ENCODE measurements at regions not wholly inside any gene's neighbourhood (a gene's known extent, or its start where the extent isn't known, plus 50 kb on each side); places are given as distances from the start of the nearest gene placed in this dataset.

- no peak for ATAC-seq (replicated peaks in 6 of 8)
- Histone ChIP-seq H3K4me3 (no peak overlapping the region), H3K27ac (no peak overlapping the region), H3K4me1 (replicated peaks in 1 of 2) (no peaks in the 10 kb centered on the region)
- WGBS, 10 experiments: 8 to 99% (median 76%) methylated on average over 1 to 5 of the region's 5 CpGs; no CpG with 5 or more reads in 2 of the 10 experiments
- in situ Hi-C loops (cut with MboI; ENCODE audit: low pct_unique_long_range_greater_than_20kb in 2 of 9, low sequenced_read_pairs in 9 of 9, unreplicated experiment in 9 of 9): no loop called here
These were observed 96.3 kb downstream of the SOX2 start for GRCh38 chr3:181808053-181808452.

GRCh38 chr3:181823716-181824115, 112.0 kb downstream of the SOX2 start:
- Histone ChIP-seq H3K27ac (no peak overlapping the region), H3K4me1 (replicated peaks in 1 of 2) (peaks cover 0 to 3% of the 10 kb centered on the region in 2 donors), H3K4me3 (no peak overlapping the region)
- in situ Hi-C loops (cut with MboI; ENCODE audit: low pct_unique_long_range_greater_than_20kb in 2 of 9, low sequenced_read_pairs in 9 of 9, unreplicated experiment in 9 of 9): no loop called here
- ATAC-seq (replicated peaks in 6 of 8): no peak
- WGBS, 10 experiments: 0 to 100% (median 80%) methylated on average over 1 to 4 of the region's 4 CpGs; no CpG with 5 or more reads in 1 of the 10 experiments

GRCh38 chr3:181824961-181825360, 113.2 kb downstream of the SOX2 start:
- ATAC-seq (replicated peaks in 6 of 8): peak in 3 of 8 experiments; percentile 41 to 83 (median 78)

GRCh38 chr3:181839039-181839915, 127.6 kb downstream of the SOX2 start:
- peak in 1 of 8 experiments; percentile 47 for ATAC-seq (replicated peaks in 6 of 8)
- peaks cover 0 to 3% of the 10 kb centered on the region in 2 donors for H3K4me1 ChIP-seq (replicated peaks in 1 of 2)
- in situ Hi-C loops (cut with MboI; ENCODE audit: low pct_unique_long_range_greater_than_20kb in 2 of 9, low sequenced_read_pairs in 9 of 9, unreplicated experiment in 9 of 9): no loop called here
- no peak overlapping the region for H3K4me3 ChIP-seq
- no peak overlapping the region for H3K27ac ChIP-seq
- WGBS, 10 experiments: 0 to 91% (median 78%) methylated on average over 2 to 16 of the region's 17 CpGs

More at GRCh38 chr3:181824961-181825360, 113.2 kb downstream of the SOX2 start:
- 7 to 80% (median 54%) methylated on average over 1 to 10 of the region's 10 CpGs; no CpG with 5 or more reads in 2 of the 10 experiments for WGBS, 10 experiments
- in situ Hi-C loops (cut with MboI; ENCODE audit: low pct_unique_long_range_greater_than_20kb in 2 of 9, low sequenced_read_pairs in 9 of 9, unreplicated experiment in 9 of 9): no loop called here
- Histone ChIP-seq H3K4me3 (no peak overlapping the region), H3K4me1 (replicated peaks in 1 of 2) (peaks cover 0 to 3% of the 10 kb centered on the region in 2 donors), H3K27ac (no peak overlapping the region)

DNA sequence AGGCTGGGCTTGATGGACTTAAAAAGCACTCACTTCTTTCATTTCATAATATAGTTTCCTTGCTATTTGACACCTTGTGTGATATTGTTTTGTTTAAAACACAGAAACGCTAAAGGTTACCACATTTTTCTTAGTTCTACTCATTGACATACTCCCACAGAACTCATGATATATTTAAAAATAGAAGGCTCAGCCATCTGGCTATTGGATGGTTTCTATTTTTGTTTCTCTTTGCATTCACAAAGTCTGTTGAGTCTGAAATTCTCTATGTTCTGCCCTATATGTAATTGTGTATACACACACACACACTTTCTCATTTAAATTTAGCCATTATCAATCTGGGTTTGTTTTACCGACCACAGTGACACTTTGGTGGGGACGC, 128.2 kb downstream of the SOX2 start:
- ATAC-seq (replicated peaks in 6 of 8): no peak
- H3K27ac ChIP-seq: no peak overlapping the region
- WGBS, 10 experiments: 33 to 100% (median 85%) methylated on average over 1 to 3 of the region's 3 CpGs; no CpG with 5 or more reads in 2 of the 10 experiments
- in situ Hi-C loops (cut with MboI; ENCODE audit: low pct_unique_long_range_greater_than_20kb in 2 of 9, low sequenced_read_pairs in 9 of 9, unreplicated experiment in 9 of 9): no loop called here
- peaks cover 0 to 3% of the 10 kb centered on the region in 2 donors for H3K4me1 ChIP-seq (replicated peaks in 1 of 2)
- no peak overlapping the region for H3K4me3 ChIP-seq

DNA sequence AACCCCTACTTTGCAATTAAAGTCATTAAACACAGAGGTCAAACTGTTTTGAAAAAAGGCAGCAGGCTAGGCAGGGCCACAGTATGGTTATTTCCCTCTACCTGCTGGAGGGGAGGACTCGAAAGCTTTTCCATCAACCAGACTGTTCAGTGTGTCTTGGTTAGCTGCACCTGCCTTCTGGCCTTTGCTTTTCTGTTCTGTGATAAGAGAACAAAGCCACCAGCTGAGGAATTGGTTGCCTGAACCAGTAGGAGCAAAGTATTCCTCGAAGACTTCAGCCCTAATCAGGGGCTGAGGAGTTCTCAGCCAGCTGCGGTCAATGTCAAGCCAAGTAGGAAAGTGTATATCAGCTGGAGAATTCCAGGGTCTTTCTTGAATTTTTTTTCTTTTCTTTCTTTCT, 132.5 kb downstream of the SOX2 start:
- Histone ChIP-seq H3K4me1 (replicated peaks in 1 of 2) (peaks cover 0 to 3% of the 10 kb centered on the region in 2 donors), H3K27ac (no peak overlapping the region), H3K4me3 (no peak overlapping the region)
- in situ Hi-C loops (cut with MboI; ENCODE audit: low pct_unique_long_range_greater_than_20kb in 2 of 9, low sequenced_read_pairs in 9 of 9, unreplicated experiment in 9 of 9): no loop called here
- 14 to 100% (median 83%) methylated on average over 1 to 3 of the region's 3 CpGs; no CpG with 5 or more reads in 1 of the 10 experiments for whole genome bisulfite sequencing, 10 experiments
- no peak for ATAC-seq (replicated peaks in 6 of 8)

DNA sequence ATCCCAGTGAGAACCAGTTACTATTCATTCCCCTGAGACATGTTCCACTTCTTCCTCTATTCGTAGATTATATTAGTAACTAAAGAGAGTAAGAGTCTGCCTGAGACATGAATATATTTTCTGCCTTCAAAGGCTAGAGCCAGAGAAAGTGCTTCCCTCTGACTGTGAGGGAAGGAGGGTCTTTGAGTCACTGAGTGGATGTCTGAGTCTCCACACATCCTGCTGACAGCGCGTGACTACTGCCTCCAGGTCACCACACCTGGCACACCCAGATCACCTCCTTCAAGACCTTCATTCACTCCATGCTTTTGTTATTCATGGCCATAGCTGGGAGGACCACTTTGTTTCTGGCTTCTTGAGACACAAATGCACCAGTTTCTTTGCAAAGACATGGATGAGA, 135.6 kb downstream of the SOX2 start:
- WGBS, 10 experiments: 29 to 88% (median 75%) methylated on average over 1 of the region's 3 CpGs; no CpG with 5 or more reads in 6 of the 10 experiments
- Histone ChIP-seq H3K4me1 (replicated peaks in 1 of 2) (no peaks in the 10 kb centered on the region), H3K4me3 (no peak overlapping the region), H3K27ac (no peak overlapping the region)
- in situ Hi-C loops (cut with MboI; ENCODE audit: low pct_unique_long_range_greater_than_20kb in 2 of 9, low sequenced_read_pairs in 9 of 9, unreplicated experiment in 9 of 9): no loop called here
- ATAC-seq (replicated peaks in 6 of 8): no peak

DNA sequence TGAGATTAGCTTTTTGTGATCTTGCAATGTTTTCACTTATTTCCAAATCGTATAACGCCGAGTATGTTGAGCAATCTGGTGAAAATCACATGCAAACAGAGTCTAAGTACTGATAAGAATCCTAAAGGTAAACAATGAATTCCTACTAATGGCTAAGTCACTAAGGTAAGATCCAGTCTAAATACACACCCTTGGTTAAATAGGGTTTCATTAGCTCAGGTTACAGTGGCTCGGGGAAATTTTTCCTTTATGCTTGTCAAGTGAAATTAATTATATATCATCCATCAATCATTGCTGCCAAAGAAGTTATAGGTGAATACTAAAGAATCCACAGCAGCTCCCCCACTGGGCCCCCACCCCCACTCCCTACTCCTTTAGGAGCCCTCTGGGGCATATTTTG, 139.3 kb downstream of the SOX2 start:
- in situ Hi-C loops (cut with MboI; ENCODE audit: low pct_unique_long_range_greater_than_20kb in 2 of 9, low sequenced_read_pairs in 9 of 9, unreplicated experiment in 9 of 9): no loop called here
- H3K4me1 ChIP-seq (replicated peaks in 1 of 2): no peaks in the 10 kb centered on the region
- ATAC-seq (replicated peaks in 6 of 8): no peak
- no peak overlapping the region for H3K4me3 ChIP-seq
- H3K27ac ChIP-seq: no peak overlapping the region
- 3 to 100% (median 67%) methylated on average over 2 to 4 of the region's 4 CpGs; no CpG with 5 or more reads in 2 of the 10 experiments for WGBS, 10 experiments

GRCh38 chr3:181855825-181856224, 144.1 kb downstream of the SOX2 start:
- ATAC-seq (replicated peaks in 6 of 8): no peak
- Histone ChIP-seq H3K4me1 (replicated peaks in 1 of 2) (no peaks in the 10 kb centered on the region), H3K27ac (no peak overlapping the region), H3K4me3 (no peak overlapping the region)
- in situ Hi-C loops (cut with MboI; ENCODE audit: low pct_unique_long_range_greater_than_20kb in 2 of 9, low sequenced_read_pairs in 9 of 9, unreplicated experiment in 9 of 9): no loop called here
- 60 to 100% (median 90%) methylated on average over 1 to 2 of the region's 2 CpGs; no CpG with 5 or more reads in 6 of the 10 experiments for WGBS, 10 experiments

GRCh38 chr3:181859518-181859917, 147.8 kb downstream of the SOX2 start:
- in situ Hi-C loops (cut with MboI; ENCODE audit: low pct_unique_long_range_greater_than_20kb in 2 of 9, low sequenced_read_pairs in 9 of 9, unreplicated experiment in 9 of 9): no loop called here
- Histone ChIP-seq H3K4me3 (no peak overlapping the region), H3K4me1 (replicated peaks in 1 of 2) (peaks cover 0 to 2% of the 10 kb centered on the region in 2 donors), H3K27ac (no peak overlapping the region)
- ATAC-seq (replicated peaks in 6 of 8): no peak
- 0 to 33% (median 13%) methylated on average over 1 to 4 of the region's 4 CpGs; no CpG with 5 or more reads in 2 of the 10 experiments for WGBS, 10 experiments

- H3K27ac ChIP-seq: no peak overlapping the region
- WGBS, 10 experiments: 0 to 100% (median 84%) methylated on average over 1 of the region's 1 CpG; no CpG with 5 or more reads in 2 of the 10 experiments
- H3K4me1 ChIP-seq (replicated peaks in 1 of 2): peaks cover 0 to 2% of the 10 kb centered on the region in 2 donors
- no peak overlapping the region for H3K4me3 ChIP-seq
- ATAC-seq (replicated peaks in 6 of 8): no peak
- in situ Hi-C loops (cut with MboI; ENCODE audit: low pct_unique_long_range_greater_than_20kb in 2 of 9, low sequenced_read_pairs in 9 of 9, unreplicated experiment in 9 of 9): no loop called here
These were observed 148.5 kb downstream of the SOX2 start for GRCh38 chr3:181860235-181860634.

- no peak for ATAC-seq (replicated peaks in 6 of 8)
- in situ Hi-C loops (cut with MboI; ENCODE audit: low pct_unique_long_range_greater_than_20kb in 2 of 9, low sequenced_read_pairs in 9 of 9, unreplicated experiment in 9 of 9): no loop called here
- Histone ChIP-seq H3K4me3 (no peak overlapping the region), H3K4me1 (replicated peaks in 1 of 2) (peaks cover 0 to 2% of the 10 kb centered on the region in 2 donors), H3K27ac (no peak overlapping the region)
- WGBS, 10 experiments: 17 to 100% (median 80%) methylated on average over 1 to 3 of the region's 3 CpGs; no CpG with 5 or more reads in 2 of the 10 experiments
These were observed 150.8 kb downstream of the SOX2 start for GRCh38 chr3:181862502-181862901.

GRCh38 chr3:181868576-181869082, 156.9 kb downstream of the SOX2 start:
- in situ Hi-C loops (cut with MboI; ENCODE audit: low pct_unique_long_range_greater_than_20kb in 2 of 9, low sequenced_read_pairs in 9 of 9, unreplicated experiment in 9 of 9): no loop called here
- Histone ChIP-seq H3K4me1 (replicated peaks in 1 of 2) (peaks cover 6 to 10% of the 10 kb centered on the region in 2 donors), H3K4me3 (no peak overlapping the region), H3K27ac (peak overlapping the region in 1 of 2 donors; percentile 44)
- ATAC-seq (replicated peaks in 6 of 8): peak in 5 of 8 experiments; percentile 84 to 99 (median 95)
- WGBS, 10 experiments: 23 to 90% (median 71%) methylated on average over 2 to 4 of the region's 4 CpGs; no CpG with 5 or more reads in 4 of the 10 experiments

Measured in motor neuron (in vitro differentiated cells).